HG03196 (cell line): ENCODE measurements at regions not wholly inside any gene's neighbourhood (a gene's known extent, or its start where the extent isn't known, plus 50 kb on each side); places are given as distances from the start of the nearest gene placed in this dataset.

Experiments used
- ATAC-seq: cut with Tn5 transposase; IDR thresholded peaks from one replicate; pipeline ENCODE4 v1.9.1; 2021; ENCODE audit not compliant: unreplicated experiment

DNA sequence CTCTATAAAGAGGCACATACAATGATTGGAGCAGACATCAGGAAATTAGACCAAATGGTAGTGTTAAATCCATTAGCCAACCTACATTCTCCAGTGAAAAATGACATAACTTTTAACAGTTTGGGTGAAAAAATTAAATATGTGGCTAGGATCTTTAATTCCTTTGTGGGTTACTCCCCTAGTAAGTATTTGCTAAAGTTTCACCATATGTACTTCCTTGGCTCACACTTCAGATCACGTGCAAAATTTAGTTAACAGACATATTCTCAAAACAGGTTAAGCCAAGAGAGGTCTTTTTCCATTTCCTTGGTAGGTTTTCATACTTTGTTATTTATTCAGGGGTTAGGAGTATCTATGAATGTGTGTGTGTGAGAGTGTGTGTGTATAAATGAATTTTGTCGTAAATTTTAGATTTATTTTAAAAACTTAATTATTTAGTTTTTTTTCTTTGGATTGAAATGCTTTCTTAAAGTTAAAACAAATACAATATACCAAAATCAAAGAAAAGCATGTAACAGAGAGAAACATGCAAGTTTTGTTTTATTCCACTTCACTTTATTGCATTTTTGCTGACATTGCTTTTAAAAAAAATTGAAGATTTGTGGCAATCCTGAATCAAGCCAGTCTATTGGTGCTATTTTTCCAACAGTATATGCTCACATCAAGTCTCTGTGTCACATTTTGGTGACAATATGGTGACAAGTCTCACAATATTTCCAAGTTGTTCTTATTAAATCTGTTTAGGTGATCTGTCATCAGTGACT lies 258.7 kb downstream of the FLRT2 start:
- no peak for ATAC-seq

DNA sequence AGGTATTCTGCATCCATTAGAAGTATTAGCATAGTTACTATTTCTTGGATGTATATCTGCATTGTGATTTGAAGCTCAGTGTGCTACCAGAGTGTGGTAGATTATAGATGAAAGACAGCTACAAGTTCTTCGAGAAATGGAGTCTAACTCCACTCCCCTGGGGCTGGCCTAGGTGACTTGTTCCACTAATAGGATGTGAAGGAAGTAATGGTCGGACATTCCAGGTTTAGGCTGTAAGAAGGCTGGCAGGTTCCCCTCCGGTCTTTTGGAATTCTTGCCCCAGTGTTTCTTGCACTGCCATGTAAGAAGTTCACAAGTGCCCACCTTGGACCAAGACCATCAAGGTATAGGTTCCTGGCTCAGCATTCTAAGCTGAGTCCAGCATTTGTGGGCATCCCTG lies 236.4 kb downstream of the FLRT2 start:
- ATAC-seq = no peak

GRCh38 chr14:85764822-85765221 lies 234.9 kb downstream of the FLRT2 start:
- no peak for ATAC-seq

DNA sequence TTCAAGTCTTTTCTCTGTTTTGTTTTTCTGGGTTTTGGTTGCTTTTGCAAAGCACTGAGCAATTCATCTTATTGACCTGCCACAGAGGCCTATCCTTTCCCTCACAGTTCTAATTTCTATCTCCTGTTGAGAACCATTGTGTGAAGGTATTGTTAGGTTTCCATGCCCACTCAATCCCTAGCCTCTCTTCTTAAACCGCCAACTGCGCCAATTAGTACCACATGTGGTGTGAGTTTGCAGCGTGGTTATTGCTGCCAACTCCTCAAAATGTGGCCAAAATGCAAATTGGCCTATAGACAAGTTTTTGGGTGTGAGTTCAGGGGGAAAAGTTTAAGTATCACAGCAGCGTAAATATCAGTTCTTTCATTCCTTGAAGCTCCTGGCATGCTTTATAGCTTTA lies 232.6 kb downstream of the FLRT2 start:
- no peak for ATAC-seq

- ATAC-seq = no peak
These were observed 222.2 kb downstream of the FLRT2 start for GRCh38 chr14:85752175-85752574.

- ATAC-seq = no peak
These were observed 214.6 kb downstream of the FLRT2 start for GRCh38 chr14:85744573-85744972.

DNA sequence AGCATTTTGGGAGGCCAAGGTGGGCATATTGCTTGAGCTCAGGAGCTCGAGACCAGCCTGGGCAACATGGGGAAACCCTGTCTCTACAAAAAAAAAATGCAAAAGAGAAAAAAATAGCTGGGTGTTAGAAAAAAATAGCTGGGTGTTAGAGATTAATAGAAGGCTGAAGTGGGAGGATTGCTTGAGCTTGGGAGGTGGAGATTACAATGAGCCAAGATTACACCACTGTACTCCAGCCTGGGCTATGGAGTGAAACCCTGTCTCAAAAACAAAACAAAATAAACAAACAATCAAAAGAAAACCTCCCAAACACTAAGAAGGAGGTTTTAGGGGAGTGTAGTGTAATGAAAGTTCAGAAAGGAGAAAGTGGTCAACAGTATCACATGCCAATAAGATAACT lies 202.1 kb downstream of the FLRT2 start:
- no peak for ATAC-seq

DNA sequence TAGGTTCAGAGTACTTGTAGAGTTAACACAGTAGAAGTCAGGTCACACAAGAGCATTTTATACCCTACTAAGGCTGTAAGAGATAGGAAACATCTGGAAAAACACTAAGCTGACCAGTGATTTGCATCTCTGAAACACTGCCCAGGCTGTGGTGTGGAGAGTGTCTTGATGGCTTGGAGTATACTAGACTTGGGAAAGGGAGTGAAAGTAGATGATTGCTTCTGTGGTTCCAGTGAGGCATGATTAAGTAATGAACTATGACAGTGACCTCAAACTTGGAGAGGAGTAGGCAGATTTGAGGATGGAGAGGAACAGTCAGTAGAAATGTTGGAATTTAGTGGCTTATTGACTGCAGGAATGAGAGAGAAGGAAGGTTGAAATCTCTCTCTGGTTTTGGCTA lies 201.2 kb downstream of the FLRT2 start:
- no peak for ATAC-seq

GRCh38 chr14:85728476-85729065 lies 198.6 kb downstream of the FLRT2 start:
- no peak for ATAC-seq

DNA sequence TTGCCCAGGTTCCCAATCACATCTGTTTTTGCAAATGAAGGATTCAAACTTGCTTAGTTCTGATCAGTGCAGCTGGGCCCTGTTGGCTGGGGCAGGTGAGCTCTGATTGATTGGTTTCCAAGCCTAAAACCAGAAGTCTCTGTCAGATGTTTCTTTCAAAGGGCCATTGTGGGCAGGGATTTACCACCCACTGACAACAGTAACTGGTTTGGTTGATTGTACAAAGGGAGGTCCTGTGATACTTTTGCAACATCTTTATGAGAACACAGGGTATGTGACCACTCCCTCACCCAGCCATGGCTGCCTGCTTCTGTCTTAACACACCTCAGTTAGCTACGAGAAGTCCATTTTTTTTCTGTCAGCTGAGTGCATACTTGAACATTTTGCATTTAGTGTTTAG lies 184.1 kb downstream of the FLRT2 start:
- no peak for ATAC-seq

GRCh38 chr14:85711620-85712019 lies 181.7 kb downstream of the FLRT2 start:
- no peak for ATAC-seq
